ENCODE measurements at regions not wholly inside any gene's neighbourhood (a gene's known extent, or its start where the extent isn't known, plus 50 kb on each side); places are given as distances from the start of the nearest gene placed in this dataset.

GRCh38 chrX:128165884-128166408 is 113.7 kb upstream of the ACTRT1 start:
- TF ChIP-seq, protein P1, sequence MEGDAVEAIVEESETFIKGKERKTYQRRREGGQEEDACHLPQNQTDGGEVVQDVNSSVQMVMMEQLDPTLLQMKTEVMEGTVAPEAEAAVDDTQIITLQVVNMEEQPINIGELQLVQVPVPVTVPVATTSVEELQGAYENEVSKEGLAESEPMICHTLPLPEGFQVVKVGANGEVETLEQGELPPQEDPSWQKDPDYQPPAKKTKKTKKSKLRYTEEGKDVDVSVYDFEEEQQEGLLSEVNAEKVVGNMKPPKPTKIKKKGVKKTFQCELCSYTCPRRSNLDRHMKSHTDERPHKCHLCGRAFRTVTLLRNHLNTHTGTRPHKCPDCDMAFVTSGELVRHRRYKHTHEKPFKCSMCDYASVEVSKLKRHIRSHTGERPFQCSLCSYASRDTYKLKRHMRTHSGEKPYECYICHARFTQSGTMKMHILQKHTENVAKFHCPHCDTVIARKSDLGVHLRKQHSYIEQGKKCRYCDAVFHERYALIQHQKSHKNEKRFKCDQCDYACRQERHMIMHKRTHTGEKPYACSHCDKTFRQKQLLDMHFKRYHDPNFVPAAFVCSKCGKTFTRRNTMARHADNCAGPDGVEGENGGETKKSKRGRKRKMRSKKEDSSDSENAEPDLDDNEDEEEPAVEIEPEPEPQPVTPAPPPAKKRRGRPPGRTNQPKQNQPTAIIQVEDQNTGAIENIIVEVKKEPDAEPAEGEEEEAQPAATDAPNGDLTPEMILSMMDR (conservative IDR thresholded peaks at IDR 0.05; ENCODE audit: low read depth, low read length) = no peak
- no peak for TF ChIP-seq EZH2 (IDR thresholded peaks at IDR 0.05; ENCODE audit: borderline replicate concordance, low read depth, low read length, poor library complexity, severe bottlenecking)
